SU-DHL-6 (cell line): ENCODE measurements at regions not wholly inside any gene's neighbourhood (a gene's known extent, or its start where the extent isn't known, plus 50 kb on each side); places are given as distances from the start of the nearest gene placed in this dataset.

Experiments used
- EZH2phosphoT487 ChIP-seq: fragments of 200-600 bp; sonication (generic), shearing (Covaris generic); conservative IDR thresholded peaks from 2 replicates; pipeline ENCODE4 v1.6.1; 2018; ENCODE audit warnings: mild to moderate bottlenecking, antibody characterized with exemption, low read length, moderate library complexity, mixed read lengths
- TF ChIP-seq, protein P1 (sequence below): fragments of 200-600 bp; sonication (generic); IDR thresholded peaks from one replicate; pipeline ENCODE4 v1.5.1; 2017; ENCODE audit warnings: antibody characterized with exemption, mild to moderate bottlenecking, low read length, moderate library complexity; ENCODE audit not compliant: insufficient read depth, poor library complexity, severe bottlenecking

DNA sequence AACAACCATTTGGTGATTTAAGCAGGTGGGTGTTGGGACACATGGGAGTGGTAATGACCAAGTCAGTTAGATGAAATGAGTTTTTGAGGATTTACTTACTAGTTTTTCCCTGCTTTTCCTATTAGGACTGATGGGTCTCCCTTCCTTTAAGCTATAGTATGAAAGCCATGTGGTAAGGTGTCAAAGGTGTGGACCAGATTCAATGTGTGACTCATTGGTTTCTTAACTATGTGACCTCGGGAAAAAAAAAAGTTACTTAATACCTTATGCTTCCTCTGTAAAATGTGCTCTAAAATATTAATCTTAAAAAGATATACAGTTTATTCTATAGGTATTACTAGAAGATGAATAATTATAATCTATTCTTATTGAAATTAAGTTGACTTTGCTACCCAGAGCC, 93.7 kb downstream of the DUSP10 start:
- TF ChIP-seq, protein P1, sequence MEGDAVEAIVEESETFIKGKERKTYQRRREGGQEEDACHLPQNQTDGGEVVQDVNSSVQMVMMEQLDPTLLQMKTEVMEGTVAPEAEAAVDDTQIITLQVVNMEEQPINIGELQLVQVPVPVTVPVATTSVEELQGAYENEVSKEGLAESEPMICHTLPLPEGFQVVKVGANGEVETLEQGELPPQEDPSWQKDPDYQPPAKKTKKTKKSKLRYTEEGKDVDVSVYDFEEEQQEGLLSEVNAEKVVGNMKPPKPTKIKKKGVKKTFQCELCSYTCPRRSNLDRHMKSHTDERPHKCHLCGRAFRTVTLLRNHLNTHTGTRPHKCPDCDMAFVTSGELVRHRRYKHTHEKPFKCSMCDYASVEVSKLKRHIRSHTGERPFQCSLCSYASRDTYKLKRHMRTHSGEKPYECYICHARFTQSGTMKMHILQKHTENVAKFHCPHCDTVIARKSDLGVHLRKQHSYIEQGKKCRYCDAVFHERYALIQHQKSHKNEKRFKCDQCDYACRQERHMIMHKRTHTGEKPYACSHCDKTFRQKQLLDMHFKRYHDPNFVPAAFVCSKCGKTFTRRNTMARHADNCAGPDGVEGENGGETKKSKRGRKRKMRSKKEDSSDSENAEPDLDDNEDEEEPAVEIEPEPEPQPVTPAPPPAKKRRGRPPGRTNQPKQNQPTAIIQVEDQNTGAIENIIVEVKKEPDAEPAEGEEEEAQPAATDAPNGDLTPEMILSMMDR = no peak
- no peak for TF ChIP-seq EZH2phosphoT487
